ENCODE measurements at regions not wholly inside any gene's neighbourhood (a gene's known extent, or its start where the extent isn't known, plus 50 kb on each side); places are given as distances from the start of the nearest gene placed in this dataset.

GRCh38 chr2:125240870-125241269, 1215.8 kb downstream of the CNTNAP5 start:
- intact Hi-C loops (cut with micrococcal nuclease), result no loop called here
- Histone ChIP-seq H3K27me3 (ENCODE audit: control insufficient read depth in 2 of 2, insufficient read depth in 2 of 2, low read length in 2 of 2) (no peaks in the 10 kb centered on the region), H2AFZ (ENCODE audit: insufficient read depth, low read depth, low read length, poor library complexity, severe bottlenecking) (no peak overlapping the region), H3K27ac (ENCODE audit: low read depth in 1 of 2, low read length in 2 of 2) (no peak overlapping the region), H3K9ac (ENCODE audit: insufficient read depth, low read length, poor library complexity, severe bottlenecking) (no peak overlapping the region), H4K20me1 (ENCODE audit: insufficient read depth, low read length) (no peaks in the 10 kb centered on the region), H3K4me3 (replicated peaks in 1 of 3; ENCODE audit: low read depth in 2 of 3, low read length in 3 of 3) (no peak overlapping the region), H3K9me3 (replicated peaks in 1 of 2; ENCODE audit: control insufficient read depth in 1 of 2, insufficient read depth in 1 of 2, low read length in 2 of 2) (no peaks in the 10 kb centered on the region), H3K36me3 (replicated peaks in 1 of 2; ENCODE audit: control insufficient read depth in 1 of 2, insufficient read depth in 2 of 2, low read length in 2 of 2) (no peaks in the 10 kb centered on the region), H3K4me2 (replicated peaks; ENCODE audit: extremely low read depth, low read length, poor library complexity, severe bottlenecking) (no peak overlapping the region), H3K79me2 (ENCODE audit: insufficient read depth, low read length) (no peaks in the 10 kb centered on the region), H3K4me1 (ENCODE audit: control insufficient read depth in 1 of 2, insufficient read depth in 2 of 2, low read length in 2 of 2) (no peaks in the 10 kb centered on the region)
- H3K4me1 Mint-ChIP-seq, result no peaks in the 10 kb centered on the region
- DNase-seq, result no peak
- no peaks in the 10 kb centered on the region for H3K27me3 Mint-ChIP-seq (ENCODE audit: low read depth in 3 of 3)
- no peaks in the 10 kb centered on the region for H3K36me3 Mint-ChIP-seq
- TF ChIP-seq CTCF (IDR thresholded peaks at IDR 0.05), result no peak
- H3K27ac Mint-ChIP-seq, result no peak overlapping the region
- H3K9me3 Mint-ChIP-seq, result peaks cover 0 to 2% (median 0%) of the 10 kb centered on the region in 7 donors
- WGBS (ENCODE audit: insufficient coverage), result 93% methylated on average over 6 of the region's 6 CpGs
- no peak overlapping the region for H3K4me3 Mint-ChIP-seq

- H3K36me3 Mint-ChIP-seq, result no peaks in the 10 kb centered on the region
- H3K4me2 ChIP-seq (replicated peaks; ENCODE audit: extremely low read depth, low read length, poor library complexity, severe bottlenecking), result no peak overlapping the region
- H3K27me3 ChIP-seq (ENCODE audit: control insufficient read depth in 2 of 2, insufficient read depth in 2 of 2, low read length in 2 of 2), result no peaks in the 10 kb centered on the region
- no peak for DNase-seq
- intact Hi-C loops (cut with micrococcal nuclease), result no loop called here
- H4K20me1 ChIP-seq (ENCODE audit: insufficient read depth, low read length), result no peaks in the 10 kb centered on the region
- no peaks in the 10 kb centered on the region for H3K9me3 ChIP-seq (replicated peaks in 1 of 2; ENCODE audit: control insufficient read depth in 1 of 2, insufficient read depth in 1 of 2, low read length in 2 of 2)
- H3K9me3 Mint-ChIP-seq, result peaks cover 0 to 2% (median 0%) of the 10 kb centered on the region in 7 donors
- H3K9ac ChIP-seq (ENCODE audit: insufficient read depth, low read length, poor library complexity, severe bottlenecking), result no peak overlapping the region
- H3K27me3 Mint-ChIP-seq (ENCODE audit: low read depth in 3 of 3), result no peaks in the 10 kb centered on the region
- H3K4me1 Mint-ChIP-seq, result no peaks in the 10 kb centered on the region
- H3K4me1 ChIP-seq (ENCODE audit: control insufficient read depth in 1 of 2, insufficient read depth in 2 of 2, low read length in 2 of 2), result no peaks in the 10 kb centered on the region
- H3K4me3 ChIP-seq (replicated peaks in 1 of 3; ENCODE audit: low read depth in 2 of 3, low read length in 3 of 3), result no peak overlapping the region
- H3K79me2 ChIP-seq (ENCODE audit: insufficient read depth, low read length), result no peaks in the 10 kb centered on the region
- no peak overlapping the region for H2AFZ ChIP-seq (ENCODE audit: insufficient read depth, low read depth, low read length, poor library complexity, severe bottlenecking)
- H3K4me3 Mint-ChIP-seq, result no peak overlapping the region
- no peaks in the 10 kb centered on the region for H3K36me3 ChIP-seq (replicated peaks in 1 of 2; ENCODE audit: control insufficient read depth in 1 of 2, insufficient read depth in 2 of 2, low read length in 2 of 2)
- no peak overlapping the region for H3K27ac Mint-ChIP-seq
- H3K27ac ChIP-seq (ENCODE audit: low read depth in 1 of 2, low read length in 2 of 2), result no peak overlapping the region
- WGBS (ENCODE audit: insufficient coverage), result no CpG with 5 or more reads among the region's 1 CpG
- no peak for TF ChIP-seq CTCF (IDR thresholded peaks at IDR 0.05)
Observed at GRCh38 chr2:125243074-125243473, 1218.0 kb downstream of the CNTNAP5 start.
